H9 (cell line): ENCODE measurements at regions not wholly inside any gene's neighbourhood (a gene's known extent, or its start where the extent isn't known, plus 50 kb on each side); places are given as distances from the start of the nearest gene placed in this dataset.

Experiments used
- DNase-seq: peaks from one replicate; pipeline ENCODE4 v3.0.0-alpha.2; 2017
- H2AFZ ChIP-seq: one replicate; pipeline ENCODE4 v1.6.1; 2013; ENCODE audit warnings: mild to moderate bottlenecking, low read length, control low read depth, moderate library complexity
- H2AK5ac ChIP-seq: 2 replicates; pipeline ENCODE4 v1.6.1; 2013; ENCODE audit warnings: low read length, control low read depth, mixed read lengths; ENCODE audit not compliant: insufficient read length
- H2BK120ac ChIP-seq: one replicate; pipeline ENCODE4 v1.6.1; 2013; ENCODE audit warnings: low read depth, mild to moderate bottlenecking, low read length, control low read depth, inconsistent platforms; ENCODE audit not compliant: poor library complexity, severe bottlenecking
- H2BK12ac ChIP-seq: 2 replicates; pipeline ENCODE4 v1.6.1; 2013; ENCODE audit warnings: low read length, control low read depth, mixed read lengths, low read depth; ENCODE audit not compliant: insufficient read length
- H2BK15ac ChIP-seq: 2 replicates; pipeline ENCODE4 v1.6.1; 2013; ENCODE audit warnings: low read depth, low read length, control low read depth
- H2BK20ac ChIP-seq: one replicate; pipeline ENCODE4 v1.6.1; 2013; ENCODE audit warnings: low read depth, mild to moderate bottlenecking, low read length, control low read depth, inconsistent platforms; ENCODE audit not compliant: poor library complexity, severe bottlenecking
- H2BK5ac ChIP-seq: 2 replicates; pipeline ENCODE4 v1.6.1; 2013; ENCODE audit warnings: low read length, control low read depth, mixed read lengths; ENCODE audit not compliant: insufficient read length
- H3K14ac ChIP-seq: 2 replicates; pipeline ENCODE4 v1.6.1; 2013; ENCODE audit warnings: low read length, control low read depth; ENCODE audit not compliant: insufficient read depth
- H3K18ac ChIP-seq: 2 replicates; pipeline ENCODE4 v1.6.1; 2013; ENCODE audit warnings: low read depth, mild to moderate bottlenecking, mixed read lengths, low read length, control low read depth; ENCODE audit not compliant: insufficient read length
- H3K23ac ChIP-seq: 2 replicates; pipeline ENCODE4 v1.6.1; 2013; ENCODE audit warnings: low read length, control low read depth, mixed read lengths, low read depth; ENCODE audit not compliant: insufficient read length
- H3K23me2 ChIP-seq: 2 replicates; pipeline ENCODE4 v1.6.1; 2013; ENCODE audit warnings: low read depth, mild to moderate bottlenecking, mixed read lengths, low read length, control low read depth; ENCODE audit not compliant: insufficient read length, poor library complexity, severe bottlenecking
- H3K27ac ChIP-seq: 2 replicates; pipeline ENCODE4 v1.5.1; 2013; ENCODE audit warnings: low read length, control low read depth, mixed read lengths, low read depth; ENCODE audit not compliant: insufficient read length
- H3K27me3 ChIP-seq: 2 replicates; pipeline ENCODE4 v1.6.1; 2013; ENCODE audit warnings: low read length, control low read depth, inconsistent platforms; ENCODE audit not compliant: insufficient read depth
- H3K4ac ChIP-seq: 2 replicates; pipeline ENCODE4 v1.6.1; 2013; ENCODE audit warnings: low read depth, mild to moderate bottlenecking, control low read depth, inconsistent platforms, low read length, moderate library complexity
- H3K4me1 ChIP-seq: 2 replicates; pipeline ENCODE4 v1.6.1; 2013; ENCODE audit warnings: low read length, control low read depth, inconsistent platforms; ENCODE audit not compliant: insufficient read depth
- H3K4me2 ChIP-seq: 2 replicates; pipeline ENCODE4 v1.6.1; 2013; ENCODE audit warnings: low read length, control low read depth, mixed read lengths; ENCODE audit not compliant: insufficient read length, insufficient read depth
- H3K56ac ChIP-seq: 2 replicates; pipeline ENCODE4 v1.6.1; 2013; ENCODE audit warnings: low read depth, mild to moderate bottlenecking, mixed read lengths, low read length, control low read depth; ENCODE audit not compliant: insufficient read length
- H3K79me1 ChIP-seq: 2 replicates; pipeline ENCODE4 v1.6.1; 2013; ENCODE audit warnings: low read depth, mild to moderate bottlenecking, moderate library complexity, low read length, control low read depth, inconsistent platforms; ENCODE audit not compliant: insufficient read depth, poor library complexity, severe bottlenecking
- H3K79me2 ChIP-seq: 2 replicates; pipeline ENCODE4 v1.6.1; 2013; ENCODE audit warnings: low read length, control low read depth, inconsistent platforms; ENCODE audit not compliant: insufficient read depth
- H3K9ac ChIP-seq: 2 replicates; pipeline ENCODE4 v1.6.1; 2013; ENCODE audit warnings: low read length, control low read depth, mixed read lengths; ENCODE audit not compliant: insufficient read length; ENCODE audit errors: extremely low read depth
- H3K9me3 ChIP-seq: one replicate; pipeline ENCODE4 v1.6.1; 2013; ENCODE audit warnings: low read depth, low read length, inconsistent platforms; ENCODE audit not compliant: control insufficient read depth
- H3T11ph ChIP-seq: one replicate; pipeline ENCODE4 v1.6.1; 2013; ENCODE audit warnings: mild to moderate bottlenecking, low read length, control low read depth, inconsistent platforms
- H4K20me1 ChIP-seq: one replicate; pipeline ENCODE4 v1.6.1; 2013; ENCODE audit not compliant: control insufficient read depth, insufficient read length, insufficient read depth
- H4K5ac ChIP-seq: 2 replicates; pipeline ENCODE4 v1.6.1; 2013; ENCODE audit warnings: low read depth, mild to moderate bottlenecking, mixed read lengths, low read length, control low read depth; ENCODE audit not compliant: insufficient read length
- H4K8ac ChIP-seq: replicated peaks from 2 replicates; pipeline ENCODE4 v1.6.1; 2013; ENCODE audit warnings: low read length, control low read depth, mixed read lengths, low read depth; ENCODE audit not compliant: insufficient read length
- H4K91ac ChIP-seq: 2 replicates; pipeline ENCODE4 v1.6.1; 2013; ENCODE audit warnings: low read depth, mild to moderate bottlenecking, moderate library complexity, mixed read lengths, low read length, control low read depth; ENCODE audit not compliant: insufficient read length
- H3K27ac Mint-ChIP-seq, 3 experiments: 2 replicates in 2 of 3; 3 replicates in 1 of 3; pipeline ENCODE4 v1.8.0; 2020 to 2021; ENCODE audit warnings: mixed read lengths in 3 of 3, mild to moderate bottlenecking in 1 of 3, moderate library complexity in 1 of 3
- H3K27me3 Mint-ChIP-seq: 2 replicates; pipeline ENCODE4 v1.8.0; 2021; ENCODE audit warnings: low read depth, mild to moderate bottlenecking, moderate library complexity, mixed read lengths
- H3K36me3 Mint-ChIP-seq, 3 experiments: 2 replicates in 2 of 3; 3 replicates in 1 of 3; pipeline ENCODE4 v1.8.0; 2020 to 2021; ENCODE audit warnings: low read depth in 3 of 3, mixed read lengths in 3 of 3; ENCODE audit not compliant: insufficient read depth in 1 of 3
- H3K4me1 Mint-ChIP-seq, 2 experiments: 2 replicates each; pipeline ENCODE4 v1.8.0; 2020; ENCODE audit warnings: mixed read lengths in 2 of 2
- H3K4me3 Mint-ChIP-seq, 2 experiments: 2 replicates in 1 of 2; 3 replicates in 1 of 2; pipeline ENCODE4 v1.8.0; 2020 to 2021; ENCODE audit warnings: mild to moderate bottlenecking in 2 of 2, mixed read lengths in 2 of 2, moderate library complexity in 1 of 2
- H3K9me3 Mint-ChIP-seq, 2 experiments: 2 replicates in 1 of 2; 3 replicates in 1 of 2; pipeline ENCODE4 v1.8.0; 2020; ENCODE audit warnings: mild to moderate bottlenecking in 2 of 2, mixed read lengths in 2 of 2, moderate library complexity in 1 of 2
- CTCF ChIP-seq: fragments of 200-600 bp; sonication (generic); conservative IDR thresholded peaks from 3 replicates; pipeline ENCODE4 v1.8.0; 2021; ENCODE audit warnings: antibody characterized with exemption, mild to moderate bottlenecking
- WGBS: extraction: QIAGEN DNeasy Blood & Tissue Kit; methylation state at CpG from one replicate; pipeline ENCODE4 v1.1.7; 2013; ENCODE audit warnings: missing lambda C conversion rate, low lambda C conversion rate, mixed read lengths; ENCODE audit not compliant: insufficient read length; ENCODE audit errors: extremely low coverage; 5-methylcytosine and 5-hydroxymethylcytosine counted together

- no peak for DNase-seq
- no peaks in the 10 kb centered on the region for H3K9me3 ChIP-seq
- H3K18ac ChIP-seq = no peak overlapping the region
- no peak overlapping the region for H2BK12ac ChIP-seq
- H3K4me2 ChIP-seq = no peak overlapping the region
- no peak for TF ChIP-seq CTCF
- no peak overlapping the region for H3K9ac ChIP-seq
- no peak overlapping the region for H2BK15ac ChIP-seq
- no peaks in the 10 kb centered on the region for H3K79me1 ChIP-seq
- no peak overlapping the region for H4K5ac ChIP-seq
- H3K23ac ChIP-seq = no peak overlapping the region
- no peak overlapping the region for H3K14ac ChIP-seq
- H3K4me1 Mint-ChIP-seq = no peaks in the 10 kb centered on the region
- H3K4me1 ChIP-seq = no peaks in the 10 kb centered on the region
- H4K20me1 ChIP-seq = no peaks in the 10 kb centered on the region
- H3K56ac ChIP-seq = no peak overlapping the region
- H2AFZ ChIP-seq = no peak overlapping the region
- no peaks in the 10 kb centered on the region for H3K79me2 ChIP-seq
- no peaks in the 10 kb centered on the region for H3K23me2 ChIP-seq
- peaks cover 5 to 12% (median 6%) of the 10 kb centered on the region in 3 experiments; a peak in 6 of 7 replicates for H3K36me3 Mint-ChIP-seq
- no peaks in the 10 kb centered on the region for H3K27me3 Mint-ChIP-seq
- H3K4ac ChIP-seq = no peak overlapping the region
- no peak overlapping the region for H3K27ac ChIP-seq
- H2AK5ac ChIP-seq = no peak overlapping the region
- peaks cover 66 to 67% of the 10 kb centered on the region in 2 experiments for H3K9me3 Mint-ChIP-seq
- H4K91ac ChIP-seq = no peak overlapping the region
- H3K4me3 Mint-ChIP-seq = no peak overlapping the region
- H2BK5ac ChIP-seq = no peak overlapping the region
- H2BK120ac ChIP-seq = no peak overlapping the region
- no peak overlapping the region for H4K8ac ChIP-seq
- H3K27me3 ChIP-seq = no peaks in the 10 kb centered on the region
- no peak overlapping the region for H2BK20ac ChIP-seq
- no CpG with 5 or more reads among the region's 5 CpGs for WGBS
- no peak overlapping the region for H3K27ac Mint-ChIP-seq
- H3T11ph ChIP-seq = no peak overlapping the region
Measured at GRCh38 chrX:142601792-142602191, 396.7 kb upstream of the MAGEC2 start.
